ENCODE measurements at regions not wholly inside any gene's neighbourhood (a gene's known extent, or its start where the extent isn't known, plus 50 kb on each side); places are given as distances from the start of the nearest gene placed in this dataset.

GRCh38 chr1:221263831-221264767 is 384.9 kb downstream of the HLX start:
- Histone ChIP-seq H3K9ac (ENCODE audit: control insufficient read depth, extremely low read depth, insufficient read depth, low read length) (no peak overlapping the region), H3K4me1 (ENCODE audit: control insufficient read depth, extremely low read depth, insufficient read depth, low read length) (no peaks in the 10 kb centered on the region)
- FAIRE-seq: no peak

GRCh38 chr1:221264848-221265247 is 385.6 kb downstream of the HLX start:
- DNase-seq (ENCODE audit: low read depth, low spot score) (no peak), FAIRE-seq (no peak)
- H3K4me3 ChIP-seq (ENCODE audit: control insufficient read depth in 2 of 3, extremely low read depth in 1 of 3, insufficient read depth in 2 of 3, low read depth in 1 of 3, low read length in 3 of 3): no peak overlapping the region
- no peak overlapping the region for H3K27ac ChIP-seq (ENCODE audit: control insufficient read depth, insufficient read depth, low read length)
- H3K9ac ChIP-seq (ENCODE audit: control insufficient read depth, extremely low read depth, insufficient read depth, low read length): no peak overlapping the region
- H4K20me1 ChIP-seq (ENCODE audit: control insufficient read depth, extremely low read depth, insufficient read depth, low read length): no peaks in the 10 kb centered on the region
- dilution Hi-C loops (cut with MboI; ENCODE audit: extremely low pct_ligation_motif_present, low sequenced_read_pairs): no loop called here
- no peaks in the 10 kb centered on the region for H3K9me1 ChIP-seq (ENCODE audit: control insufficient read depth, extremely low read depth, insufficient read depth, low read length)
- H3K4me1 ChIP-seq (ENCODE audit: control insufficient read depth, extremely low read depth, insufficient read depth, low read length): no peaks in the 10 kb centered on the region
- H3K9me3 ChIP-seq (ENCODE audit: control insufficient read depth, low read depth, low read length): no peaks in the 10 kb centered on the region
- H3K4me2 ChIP-seq (ENCODE audit: control insufficient read depth, extremely low read depth, insufficient read depth, low read depth, low read length): no peak overlapping the region
- TF ChIP-seq CTCF (optimal IDR thresholded peaks at IDR 0.05 in 1 of 3, IDR thresholded peaks at IDR 0.05 in 1 of 3, conservative IDR thresholded peaks at IDR 0.05 in 1 of 3; ENCODE audit: extremely low read depth in 1 of 3, insufficient read depth in 2 of 3, low read length in 3 of 3) (no peak), EZH2 (IDR thresholded peaks at IDR 0.05; ENCODE audit: low read length) (no peak)
- H3K79me2 ChIP-seq (ENCODE audit: control insufficient read depth, insufficient read depth, low read length): no peaks in the 10 kb centered on the region
- no peaks in the 10 kb centered on the region for H3K27me3 ChIP-seq (ENCODE audit: control insufficient read depth, extremely low read depth, insufficient read depth, low read length)
- no peak overlapping the region for H2AFZ ChIP-seq (ENCODE audit: control insufficient read depth, low read length)
- H3K36me3 ChIP-seq (ENCODE audit: control insufficient read depth in 2 of 2, extremely low read depth in 1 of 2, insufficient read depth in 2 of 2, low read length in 2 of 2): no peaks in the 10 kb centered on the region

More at GRCh38 chr1:221263831-221264767, 384.9 kb downstream of the HLX start:
- Histone ChIP-seq H3K4me2 (ENCODE audit: control insufficient read depth, extremely low read depth, insufficient read depth, low read depth, low read length) (no peak overlapping the region), H3K79me2 (ENCODE audit: control insufficient read depth, insufficient read depth, low read length) (no peaks in the 10 kb centered on the region), H4K20me1 (ENCODE audit: control insufficient read depth, extremely low read depth, insufficient read depth, low read length) (no peaks in the 10 kb centered on the region), H3K9me1 (ENCODE audit: control insufficient read depth, extremely low read depth, insufficient read depth, low read length) (no peaks in the 10 kb centered on the region), H3K27me3 (ENCODE audit: control insufficient read depth, extremely low read depth, insufficient read depth, low read length) (no peaks in the 10 kb centered on the region), H2AFZ (ENCODE audit: control insufficient read depth, low read length) (no peak overlapping the region), H3K36me3 (ENCODE audit: control insufficient read depth in 2 of 2, extremely low read depth in 1 of 2, insufficient read depth in 2 of 2, low read length in 2 of 2) (no peaks in the 10 kb centered on the region), H3K27ac (ENCODE audit: control insufficient read depth, insufficient read depth, low read length) (no peak overlapping the region), H3K9me3 (ENCODE audit: control insufficient read depth, low read depth, low read length) (no peaks in the 10 kb centered on the region), H3K4me3 (ENCODE audit: control insufficient read depth in 2 of 3, extremely low read depth in 1 of 3, insufficient read depth in 2 of 3, low read depth in 1 of 3, low read length in 3 of 3) (no peak overlapping the region)
- no peak for DNase-seq (ENCODE audit: low read depth, low spot score)
- dilution Hi-C loops (cut with MboI; ENCODE audit: extremely low pct_ligation_motif_present, low sequenced_read_pairs): no loop called here
- TF ChIP-seq CTCF (optimal IDR thresholded peaks at IDR 0.05 in 1 of 3, IDR thresholded peaks at IDR 0.05 in 1 of 3, conservative IDR thresholded peaks at IDR 0.05 in 1 of 3; ENCODE audit: extremely low read depth in 1 of 3, insufficient read depth in 2 of 3, low read length in 3 of 3) (peak; percentile 32 to 56 (median 47)), EZH2 (IDR thresholded peaks at IDR 0.05; ENCODE audit: low read length) (no peak)
